Gastrocnemius medialis (tissue), 4 donors: ENCODE measurements at regions not wholly inside any gene's neighbourhood (a gene's known extent, or its start where the extent isn't known, plus 50 kb on each side); places are given as distances from the start of the nearest gene placed in this dataset.

Source experiments
- CTCF ChIP-seq, 5 experiments: fragments of 450-650 bp in 3 of 5; fragments of 200-600 bp in 2 of 5; sonication (generic) in 2 of 5; IDR thresholded peaks in 4 of 5; conservative IDR thresholded peaks in 1 of 5; 1 replicate in 4 of 5; 2 replicates in 1 of 5; pipeline ENCODE4 v1.5.1; 2016 to 2019; ENCODE audit warnings: antibody characterized with exemption in 5 of 5, mild to moderate bottlenecking in 3 of 5, moderate library complexity in 3 of 5
- POLR2A ChIP-seq, 2 donors: fragments of 450-650 bp; IDR thresholded peaks; one replicate each; pipeline ENCODE4 v1.6.1; 2017; ENCODE audit warnings: antibody characterized with exemption in 2 of 2, mild to moderate bottlenecking in 2 of 2, moderate library complexity in 2 of 2

GRCh38 chr1:187839873-187840272 lies 1011.1 kb downstream of the PLA2G4A start:
- no peak for TF ChIP-seq CTCF (IDR thresholded peaks at IDR 0.05 in 4 of 5, conservative IDR thresholded peaks at IDR 0.05 in 1 of 5)
- no peak for TF ChIP-seq POLR2A (IDR thresholded peaks at IDR 0.05)
